GM12865 (cell line): ENCODE measurements at regions not wholly inside any gene's neighbourhood (a gene's known extent, or its start where the extent isn't known, plus 50 kb on each side); places are given as distances from the start of the nearest gene placed in this dataset.

Source experiments
- DNase-seq: peaks from one replicate; pipeline ENCODE4 v3.0.0; 2010; ENCODE audit warnings: low read depth
- H3K4me3 ChIP-seq: 2 replicates; pipeline ENCODE4 v1.5.1; 2011; ENCODE audit warnings: mild to moderate bottlenecking, low read depth, low read length, control low read depth
- TF ChIP-seq, protein P1 (sequence below): IDR thresholded peaks from 2 replicates; pipeline ENCODE4 v1.5.1; 2011; ENCODE audit warnings: low read length, control low read depth, low read depth, inconsistent platforms; ENCODE audit not compliant: insufficient read depth; ENCODE audit errors: missing control alignments

DNA sequence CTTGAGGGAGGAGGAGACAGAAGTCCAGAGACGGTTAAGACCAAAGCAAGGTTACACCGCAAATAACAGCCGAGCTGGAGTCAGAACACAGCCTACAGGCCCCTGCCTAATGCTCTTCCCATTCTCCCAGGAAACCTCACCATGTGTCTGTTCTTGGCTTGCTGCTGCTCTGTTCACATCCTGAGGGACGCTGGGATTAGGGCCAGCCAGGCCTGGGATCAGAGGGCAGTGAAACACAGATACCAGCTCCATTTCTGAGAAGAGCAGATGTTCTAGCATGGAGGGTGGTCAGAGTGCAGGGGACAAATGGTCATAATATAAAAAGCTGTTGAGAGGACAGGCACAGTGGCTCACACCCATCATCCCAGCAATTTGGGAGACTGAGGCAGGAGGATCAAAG lies 124.8 kb upstream of the LARP1 start:
- TF ChIP-seq, protein P1, sequence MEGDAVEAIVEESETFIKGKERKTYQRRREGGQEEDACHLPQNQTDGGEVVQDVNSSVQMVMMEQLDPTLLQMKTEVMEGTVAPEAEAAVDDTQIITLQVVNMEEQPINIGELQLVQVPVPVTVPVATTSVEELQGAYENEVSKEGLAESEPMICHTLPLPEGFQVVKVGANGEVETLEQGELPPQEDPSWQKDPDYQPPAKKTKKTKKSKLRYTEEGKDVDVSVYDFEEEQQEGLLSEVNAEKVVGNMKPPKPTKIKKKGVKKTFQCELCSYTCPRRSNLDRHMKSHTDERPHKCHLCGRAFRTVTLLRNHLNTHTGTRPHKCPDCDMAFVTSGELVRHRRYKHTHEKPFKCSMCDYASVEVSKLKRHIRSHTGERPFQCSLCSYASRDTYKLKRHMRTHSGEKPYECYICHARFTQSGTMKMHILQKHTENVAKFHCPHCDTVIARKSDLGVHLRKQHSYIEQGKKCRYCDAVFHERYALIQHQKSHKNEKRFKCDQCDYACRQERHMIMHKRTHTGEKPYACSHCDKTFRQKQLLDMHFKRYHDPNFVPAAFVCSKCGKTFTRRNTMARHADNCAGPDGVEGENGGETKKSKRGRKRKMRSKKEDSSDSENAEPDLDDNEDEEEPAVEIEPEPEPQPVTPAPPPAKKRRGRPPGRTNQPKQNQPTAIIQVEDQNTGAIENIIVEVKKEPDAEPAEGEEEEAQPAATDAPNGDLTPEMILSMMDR, result no peak
- H3K4me3 ChIP-seq, result no peak overlapping the region
- no peak for DNase-seq

DNA sequence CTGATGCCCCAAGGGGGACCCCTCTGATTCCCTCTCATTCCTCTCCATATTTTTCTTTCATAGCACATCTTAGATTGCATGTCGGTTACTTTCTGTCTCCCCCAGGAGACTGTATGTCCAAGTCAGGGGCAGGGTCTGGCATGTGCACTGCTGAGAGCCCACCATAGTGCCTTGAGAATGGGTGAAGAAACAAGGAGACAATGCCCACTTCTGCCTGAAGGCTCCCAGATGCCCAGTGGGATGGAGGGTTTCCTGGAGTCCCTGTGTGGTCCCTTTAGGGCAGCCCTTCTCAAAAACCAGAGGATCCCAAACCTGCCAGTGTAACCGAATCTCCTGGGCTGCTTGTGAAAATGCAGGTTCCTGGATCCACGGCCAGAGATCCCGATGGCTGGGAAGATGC lies 126.5 kb upstream of the LARP1 start:
- no peak overlapping the region for H3K4me3 ChIP-seq
- DNase-seq, result no peak
- TF ChIP-seq, protein P1, result no peak

DNA sequence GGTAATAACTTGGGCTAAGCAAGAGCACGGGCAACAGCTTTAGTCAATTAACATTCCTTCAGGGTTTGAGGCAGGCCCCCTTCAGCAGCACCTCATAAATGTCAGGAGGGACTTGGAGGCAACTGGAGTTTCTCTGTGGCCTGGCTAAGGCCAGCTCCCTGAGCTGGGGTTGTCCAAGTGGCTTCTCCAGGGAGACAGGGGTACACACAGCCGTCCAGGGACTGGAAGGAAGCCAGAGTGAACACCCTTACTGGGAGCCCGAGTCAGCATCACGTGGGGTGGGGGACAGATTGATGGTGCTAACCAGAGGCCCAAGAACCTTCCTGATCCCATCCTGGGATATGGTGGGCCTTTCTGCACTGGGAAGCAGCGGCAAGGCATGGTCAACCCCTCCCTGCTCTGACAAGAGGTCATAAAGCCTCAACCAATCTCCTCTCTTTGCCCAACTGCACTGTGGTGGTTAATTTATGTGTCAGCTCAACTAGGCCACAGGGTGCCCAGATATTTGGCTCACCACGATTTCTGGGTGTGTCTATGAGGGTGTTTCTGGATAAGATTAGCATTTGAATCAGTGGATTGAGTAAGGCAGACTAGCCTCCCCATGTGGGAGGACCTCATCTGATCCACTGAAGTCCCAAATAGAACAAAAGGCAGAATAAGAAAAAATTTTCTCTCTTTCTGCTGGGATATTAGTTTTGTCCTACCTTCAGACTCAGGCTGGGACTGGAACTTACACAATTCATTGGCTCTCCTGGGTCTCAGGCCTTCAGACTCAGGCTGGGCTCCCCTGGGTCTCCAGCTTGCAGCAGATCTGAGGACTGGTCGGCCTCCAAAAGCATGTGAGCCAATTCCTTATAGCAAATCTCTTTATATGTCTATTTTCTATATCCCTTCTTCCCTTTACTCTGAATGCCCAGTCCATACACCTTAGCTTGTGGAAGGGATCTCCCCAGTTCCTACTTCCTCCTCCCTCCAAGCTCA lies 127.2 kb upstream of the LARP1 start:
- DNase-seq, result no peak
- TF ChIP-seq, protein P1, result no peak
- no peak overlapping the region for H3K4me3 ChIP-seq

DNA sequence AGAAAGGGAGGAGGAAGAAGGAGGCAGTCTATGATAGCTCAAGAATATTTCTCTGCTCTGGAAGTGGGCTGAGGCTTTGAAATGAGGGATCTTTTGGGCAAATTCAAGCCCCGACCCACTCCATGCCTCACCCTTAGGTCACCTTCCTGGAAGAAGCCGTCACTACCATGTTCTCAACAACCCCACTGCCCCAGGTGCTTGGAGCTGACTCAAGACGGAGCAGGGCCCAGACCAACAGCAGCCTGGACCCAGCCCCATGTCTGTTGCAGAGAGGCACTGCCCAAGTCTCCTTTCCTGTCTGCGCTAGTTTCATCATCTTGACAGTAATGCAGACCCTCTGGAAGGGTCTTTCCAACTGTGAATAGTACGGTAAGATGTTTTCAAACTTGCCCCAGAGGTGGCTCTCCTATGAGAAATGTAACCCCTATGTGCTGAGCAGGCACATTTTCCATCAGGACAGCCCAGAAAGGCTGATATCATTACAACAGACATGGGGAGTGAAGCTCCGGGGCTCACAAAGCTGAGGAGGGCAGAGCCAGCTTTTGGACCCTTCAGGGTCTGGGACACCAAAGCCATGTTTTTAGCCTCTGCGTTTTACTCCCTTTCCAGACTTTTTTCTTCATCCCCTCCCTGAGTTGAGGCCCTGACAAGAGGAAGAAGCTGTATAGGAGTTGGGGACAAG lies 128.2 kb upstream of the LARP1 start:
- DNase-seq, result no peak
- TF ChIP-seq, protein P1, result no peak
- no peak overlapping the region for H3K4me3 ChIP-seq

DNA sequence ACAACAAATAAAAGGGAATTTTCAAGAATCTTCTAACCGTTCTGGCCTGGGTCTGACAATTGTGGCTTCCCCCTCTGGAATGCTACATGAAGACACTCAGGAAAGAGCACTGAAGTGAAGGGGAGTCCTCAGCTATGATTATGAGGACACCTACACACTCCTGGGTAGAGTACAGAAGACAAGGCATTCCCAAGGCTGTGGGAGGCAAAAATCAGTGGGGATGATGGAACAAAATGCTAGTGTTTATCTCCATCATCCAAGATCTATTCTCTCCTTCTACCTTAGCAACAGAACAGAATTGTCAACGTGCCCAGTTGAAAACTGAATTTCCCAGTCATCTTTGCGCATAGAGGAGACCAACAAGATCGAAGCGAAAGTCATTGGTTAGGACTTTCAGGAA lies 130.1 kb upstream of the LARP1 start:
- TF ChIP-seq, protein P1, result no peak
- no peak overlapping the region for H3K4me3 ChIP-seq
- no peak for DNase-seq

DNA sequence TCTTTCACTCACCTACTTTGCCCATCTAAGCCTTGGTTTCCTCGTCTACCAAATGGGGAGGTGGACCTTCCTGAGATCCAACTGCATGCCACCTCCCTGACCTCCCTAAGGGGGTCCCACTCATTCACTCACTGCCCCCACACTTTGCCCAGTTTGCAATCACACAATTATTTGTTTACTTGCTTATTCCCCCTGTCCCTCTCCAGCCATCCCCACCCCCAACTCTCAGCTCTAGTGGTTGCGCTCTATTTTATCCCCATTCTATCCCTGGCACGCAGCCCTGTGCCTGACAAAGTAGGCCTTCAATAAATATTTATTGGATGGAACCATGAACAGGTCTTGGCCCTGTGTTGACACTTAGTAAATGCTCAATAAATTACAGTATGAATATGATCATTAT lies 130.8 kb upstream of the LARP1 start:
- H3K4me3 ChIP-seq, result no peak overlapping the region
- DNase-seq, result no peak
- TF ChIP-seq, protein P1, result no peak
